ENCODE measurements at regions not wholly inside any gene's neighbourhood (a gene's known extent, or its start where the extent isn't known, plus 50 kb on each side); places are given as distances from the start of the nearest gene placed in this dataset.

DNA sequence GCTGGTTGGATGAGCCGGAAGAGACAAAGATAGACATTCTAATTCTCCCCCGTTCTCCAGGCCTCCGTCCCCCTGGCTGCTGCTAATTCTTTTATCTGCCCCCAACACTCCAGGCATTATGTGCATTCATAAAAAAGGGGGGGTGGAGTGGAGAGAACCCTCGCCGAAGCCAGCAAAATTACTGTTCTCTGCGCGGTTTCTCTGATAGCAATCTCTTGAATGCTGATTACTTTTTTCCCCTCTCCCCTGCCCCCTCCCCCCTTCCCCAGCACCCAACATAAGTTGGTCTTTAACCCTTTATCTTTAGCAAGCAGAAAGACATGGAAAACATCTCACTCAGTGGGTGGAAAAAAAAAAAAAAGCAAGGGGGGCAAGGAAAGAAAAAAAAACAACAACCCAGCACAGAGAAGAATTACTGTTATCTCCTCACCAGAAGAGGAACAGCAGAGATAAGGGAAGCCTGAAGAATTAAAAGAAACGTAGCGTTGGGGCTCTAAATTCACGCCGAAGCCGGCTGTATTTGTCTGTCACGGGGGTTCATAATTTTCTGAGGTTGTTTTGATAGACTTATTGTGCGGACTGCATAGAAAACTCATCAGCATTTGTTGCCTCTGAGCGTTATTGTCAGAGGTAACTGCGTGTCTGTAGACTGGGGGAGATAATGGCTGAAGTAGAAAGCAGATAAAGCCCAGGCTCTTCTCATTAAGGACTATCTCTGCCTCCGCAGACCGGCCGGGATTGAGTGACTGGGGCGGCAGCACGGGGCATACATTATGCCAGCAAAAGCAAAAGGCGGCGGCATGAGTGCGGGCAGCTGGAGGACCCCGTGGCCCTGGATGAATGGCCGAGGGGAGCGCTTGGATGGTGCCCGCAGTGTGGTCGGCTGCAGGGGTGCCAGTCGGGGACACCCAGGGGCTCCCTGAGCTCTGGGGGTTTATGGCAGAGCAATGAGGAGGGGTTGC is 126.9 kb downstream of the MRM1 start:
- peak; percentile 36 for DNase-seq (ENCODE audit: low read depth)

DNA sequence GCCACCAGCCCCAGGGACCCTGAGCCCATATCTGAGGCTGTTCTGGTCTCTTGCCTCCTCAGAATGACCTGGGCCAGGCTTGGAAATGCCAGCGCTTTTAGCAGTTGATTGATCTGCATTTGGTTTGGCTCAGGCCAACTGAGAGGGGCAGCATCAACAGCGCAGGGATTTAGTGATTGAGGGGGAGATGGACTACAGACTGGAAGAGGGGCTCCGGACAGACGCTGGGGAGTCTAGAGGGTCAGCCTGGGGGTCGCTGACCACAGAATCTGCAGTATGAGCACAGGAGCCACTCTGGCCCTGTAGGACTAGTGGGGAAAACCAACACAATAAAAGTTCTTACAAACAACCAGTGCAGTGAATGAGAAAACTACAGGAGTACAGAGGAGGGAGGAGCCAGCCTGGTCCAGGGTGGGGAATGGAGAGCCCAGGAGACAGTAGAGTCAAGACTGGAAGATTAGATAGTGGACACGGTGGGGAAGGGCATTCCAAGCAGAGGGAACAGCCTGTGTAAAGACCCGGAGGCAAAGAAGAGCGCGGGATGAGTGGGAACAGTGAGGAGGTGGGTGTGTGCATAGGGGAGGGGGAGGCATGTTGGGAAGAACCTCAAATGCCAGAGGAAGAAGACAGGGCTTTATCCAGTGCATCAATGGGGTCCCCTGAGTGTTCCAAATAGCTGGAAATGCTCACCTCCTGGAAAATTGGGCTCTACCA is 128.9 kb downstream of the MRM1 start:
- no peak for DNase-seq (ENCODE audit: low read depth)

DNA sequence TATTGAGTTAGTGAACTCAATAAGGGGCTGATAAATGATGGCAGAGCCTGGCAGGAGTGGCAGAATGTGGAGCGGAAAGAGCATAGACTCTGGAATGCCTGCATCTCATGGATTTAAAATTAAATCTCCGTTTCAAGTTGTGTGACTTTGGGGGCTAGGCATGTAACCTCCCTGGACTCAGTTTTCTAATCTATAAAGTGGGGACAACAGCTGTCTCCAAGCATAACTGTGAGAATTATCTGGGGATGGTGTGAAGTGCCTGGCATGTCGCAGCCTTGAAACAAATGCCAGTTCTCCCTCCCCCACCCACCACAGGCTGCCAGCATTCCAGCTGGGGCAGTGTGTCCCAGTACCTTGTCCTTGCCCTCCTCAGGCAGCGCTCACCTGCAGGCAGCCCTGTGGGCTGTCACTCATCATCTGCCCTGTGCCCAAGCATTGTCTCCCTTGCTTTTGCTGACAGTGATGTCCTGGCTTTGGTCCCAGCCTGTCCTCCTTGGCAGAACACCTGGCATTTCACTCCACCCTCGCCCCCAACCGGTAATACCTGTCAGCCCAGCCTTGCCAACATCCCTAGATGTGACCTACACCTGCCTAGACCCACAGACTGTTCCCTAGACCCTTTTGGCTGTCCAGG is 129.6 kb downstream of the MRM1 start:
- DNase-seq (ENCODE audit: low read depth) = no peak

DNA sequence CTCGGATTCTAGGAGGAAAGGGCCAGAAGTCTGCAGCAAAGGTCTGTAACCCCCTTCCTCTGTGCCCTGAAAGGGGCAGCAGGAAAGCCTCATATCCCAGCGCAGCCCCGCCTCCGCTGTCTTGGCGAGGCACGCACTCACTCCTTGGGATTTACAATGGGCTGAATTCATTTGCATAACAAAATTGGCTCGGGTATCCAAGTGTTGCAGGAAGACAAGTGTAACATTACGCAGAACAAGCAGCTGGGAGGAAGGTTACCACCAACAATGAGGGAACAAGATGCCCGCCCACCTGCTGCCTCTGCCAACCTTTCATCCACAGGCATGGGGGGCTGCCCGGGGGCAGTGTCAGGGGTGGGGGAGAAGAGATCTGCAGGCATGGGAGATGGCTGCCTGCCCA is 130.4 kb downstream of the MRM1 start:
- no peak for DNase-seq (ENCODE audit: low read depth)

DNA sequence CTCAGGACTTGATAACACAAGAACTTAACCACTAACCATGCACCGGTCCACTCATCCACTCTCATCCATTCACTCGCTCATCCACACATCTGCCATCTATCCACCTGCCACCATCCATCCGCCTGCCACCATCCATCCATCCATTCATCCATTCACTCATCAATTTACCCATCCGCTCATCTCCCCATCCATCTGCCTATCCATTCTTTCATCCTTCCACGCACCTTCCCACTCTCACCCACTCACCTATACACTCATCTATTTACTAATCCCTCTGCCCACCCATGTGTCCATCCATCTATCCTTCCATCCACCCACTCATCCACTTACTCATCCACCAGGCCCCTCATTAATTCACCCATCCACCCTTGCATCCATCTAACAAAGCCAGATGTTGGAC is 131.0 kb downstream of the MRM1 start:
- DNase-seq (ENCODE audit: low read depth) = no peak

DNA sequence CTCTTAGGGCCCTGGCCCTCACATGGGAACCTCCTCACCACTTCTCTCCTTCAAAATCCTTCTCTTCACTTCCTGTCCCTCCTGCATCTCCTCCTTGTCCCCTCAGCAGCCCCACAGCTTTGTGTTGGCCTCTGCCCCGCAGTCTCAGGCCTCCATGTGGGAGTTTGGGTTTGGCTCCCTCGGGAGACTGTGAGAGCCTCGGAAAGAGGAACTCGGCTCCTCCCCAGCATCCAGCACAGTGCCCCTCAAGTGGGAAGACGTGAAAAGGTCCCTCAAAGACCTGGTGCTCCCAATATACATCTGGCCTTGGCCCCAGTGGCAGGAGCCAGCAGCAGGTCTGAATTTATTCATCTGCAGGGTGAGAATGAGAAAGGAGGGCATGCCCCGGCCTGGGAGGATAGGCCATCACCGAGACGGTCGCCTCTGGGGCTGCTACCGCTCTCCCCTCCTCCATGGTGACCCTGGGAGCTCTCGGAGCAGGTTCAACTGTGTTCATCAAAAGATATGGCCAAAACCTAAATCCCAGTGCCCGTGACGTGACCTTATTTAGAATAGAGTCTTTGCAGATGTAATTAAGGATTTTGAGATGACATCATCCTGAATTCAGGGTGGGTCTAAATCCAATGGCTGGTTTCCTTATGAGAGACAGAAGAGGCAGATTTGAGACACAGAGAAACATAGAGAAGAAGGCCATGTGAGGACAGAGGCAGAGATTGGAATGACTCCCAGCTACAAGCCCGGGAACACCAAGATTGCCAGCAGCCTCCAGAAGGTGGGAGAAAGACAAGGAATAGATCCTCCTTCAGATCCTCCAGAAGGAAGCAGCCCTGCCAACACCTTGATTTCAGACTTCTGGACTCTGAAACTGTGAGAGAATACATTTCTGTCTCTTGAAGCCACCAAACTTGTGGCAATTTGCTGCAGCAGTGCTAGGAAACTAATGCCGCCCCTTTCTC is 135.1 kb downstream of the MRM1 start:
- DNase-seq (ENCODE audit: low read depth) = no peak

DNA sequence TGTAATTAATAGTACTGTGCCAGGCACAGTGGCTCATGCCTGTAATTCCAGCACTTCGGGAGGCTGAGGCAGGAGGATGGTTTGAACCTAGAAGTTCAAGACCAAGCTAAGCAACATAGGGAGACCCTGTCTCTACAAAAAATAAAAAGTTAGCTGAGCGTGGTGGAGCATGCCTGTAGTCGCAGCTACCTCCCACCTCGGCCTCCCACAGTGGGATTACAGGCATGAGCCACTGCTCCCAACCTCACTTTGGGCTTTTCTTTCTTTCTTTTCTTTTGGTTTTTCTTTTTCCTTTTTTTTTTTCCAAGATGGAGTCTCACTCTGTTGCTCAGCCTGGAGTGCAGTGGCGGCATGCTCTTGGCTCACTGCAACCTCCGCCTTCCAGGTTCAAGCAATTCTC is 137.8 kb downstream of the MRM1 start:
- no peak for DNase-seq (ENCODE audit: low read depth)

DNA sequence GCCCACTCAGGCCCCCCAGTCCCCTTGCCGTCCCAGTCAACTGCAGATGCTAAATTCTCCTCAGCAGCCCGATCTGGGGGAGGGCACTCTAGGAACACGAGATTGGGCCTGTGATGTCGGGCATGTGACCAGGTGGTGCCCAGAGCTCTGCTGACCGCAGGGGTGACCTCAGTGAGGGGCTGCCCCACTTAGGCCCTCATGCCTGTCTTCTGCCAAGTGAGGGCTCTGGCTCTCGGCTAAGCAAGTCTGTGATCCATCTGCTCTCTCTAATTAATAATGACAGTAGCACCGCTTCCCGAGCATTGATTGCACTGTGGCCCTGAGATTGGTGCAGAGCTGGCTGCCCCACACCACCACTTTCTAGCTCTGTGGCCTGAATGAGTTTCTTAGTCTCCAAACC is 138.8 kb downstream of the MRM1 start:
- DNase-seq (ENCODE audit: low read depth) = no peak

DNA sequence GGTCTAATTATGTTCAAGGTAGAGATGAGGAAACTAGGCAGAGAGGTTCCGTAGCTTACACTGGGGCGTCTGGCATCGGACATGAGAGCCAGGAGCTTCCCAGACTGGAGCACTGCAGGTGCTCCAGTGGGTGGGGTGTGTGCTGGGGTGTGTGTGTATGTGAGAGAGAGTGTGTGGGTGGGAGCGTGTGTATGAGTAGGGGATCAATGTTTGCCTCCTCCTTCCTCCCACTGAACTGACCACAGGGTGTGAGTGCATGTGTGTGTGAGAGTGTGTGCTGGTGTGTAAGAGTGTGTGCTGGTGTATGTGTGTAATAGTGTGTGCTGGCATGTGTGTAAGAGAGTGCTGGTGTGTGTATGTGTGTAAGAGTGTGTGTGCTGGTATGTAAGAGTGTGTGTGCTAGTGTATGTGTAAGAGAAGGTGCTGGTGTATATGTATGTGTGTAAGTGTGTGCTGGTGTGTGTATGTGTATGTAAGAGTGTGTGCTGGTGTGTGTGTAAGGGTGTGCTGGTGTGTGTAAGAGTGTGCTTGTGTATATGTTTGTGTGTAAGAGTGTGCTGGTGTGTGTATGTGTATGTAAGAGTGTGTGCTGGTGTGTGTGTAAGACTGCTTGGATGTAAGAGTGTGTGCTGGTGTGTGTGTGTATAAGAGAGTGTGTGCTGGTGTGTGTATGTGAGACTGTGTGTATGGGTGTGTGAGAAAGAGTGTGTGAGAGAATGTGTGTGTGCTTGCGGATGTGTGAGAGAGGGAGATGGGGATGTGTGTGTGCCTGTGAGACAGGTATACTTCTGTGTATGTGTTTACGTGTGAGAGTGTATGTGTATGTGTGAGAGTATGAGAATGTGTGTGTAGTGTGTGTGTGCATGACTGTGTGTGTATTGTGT is 139.9 kb downstream of the MRM1 start:
- no peak for DNase-seq (ENCODE audit: low read depth)

DNA sequence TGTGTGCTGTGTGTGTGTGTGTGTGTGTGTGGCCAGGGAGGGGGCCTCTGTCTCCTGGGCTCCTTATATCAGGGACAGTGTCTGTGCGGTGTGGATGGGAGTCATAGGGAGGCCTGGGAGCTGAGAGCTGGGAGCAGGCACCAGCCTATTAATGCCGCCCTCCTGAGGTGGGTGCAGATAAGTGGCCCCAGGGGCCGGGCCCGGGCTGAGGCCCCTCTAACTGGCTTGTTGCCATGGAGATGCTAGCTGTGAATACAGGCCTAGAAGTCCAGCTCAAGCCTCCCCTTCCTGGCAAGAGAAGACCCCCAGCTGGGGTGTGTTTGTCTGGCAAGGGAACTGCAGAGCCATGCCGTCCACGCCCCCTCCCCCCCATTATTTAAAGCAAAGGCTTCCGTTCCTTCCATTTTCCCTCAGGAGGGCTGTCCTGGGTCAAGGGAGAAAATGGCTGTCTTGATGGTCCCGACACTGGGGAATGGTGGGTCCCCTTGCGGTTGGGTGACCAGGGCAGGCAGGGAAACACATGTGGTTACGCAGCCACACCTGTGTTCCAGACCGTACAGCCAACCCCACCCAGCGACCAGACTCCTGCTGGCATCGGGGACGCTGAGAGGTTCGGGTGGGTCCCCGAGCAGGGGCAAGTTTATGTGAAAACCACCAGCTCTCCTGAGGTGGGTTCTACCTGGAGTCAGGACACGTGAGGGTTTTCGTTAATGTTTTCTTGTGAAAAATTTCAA is 141.1 kb downstream of the MRM1 start:
- DNase-seq (ENCODE audit: low read depth) = no peak

DNA sequence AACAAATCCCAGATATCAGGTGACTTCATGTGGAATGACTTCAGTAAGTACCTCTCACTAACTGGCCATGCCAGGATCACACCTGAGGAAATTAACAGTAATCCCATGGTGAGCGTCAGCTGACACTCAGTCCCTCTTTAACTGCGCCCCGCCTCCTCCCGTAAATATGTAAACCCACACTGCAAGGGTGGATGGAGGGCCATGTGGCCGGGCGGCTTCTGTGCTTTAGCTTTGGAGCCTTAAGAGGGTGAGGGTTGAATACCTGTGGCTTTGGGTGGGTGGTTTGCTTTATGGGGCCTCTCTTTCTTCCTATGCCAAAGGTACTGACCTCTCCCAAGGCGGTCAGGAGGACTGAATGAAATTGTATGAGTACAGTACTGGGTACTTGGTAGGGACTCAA is 141.7 kb downstream of the MRM1 start:
- DNase-seq (ENCODE audit: low read depth) = no peak

DNA sequence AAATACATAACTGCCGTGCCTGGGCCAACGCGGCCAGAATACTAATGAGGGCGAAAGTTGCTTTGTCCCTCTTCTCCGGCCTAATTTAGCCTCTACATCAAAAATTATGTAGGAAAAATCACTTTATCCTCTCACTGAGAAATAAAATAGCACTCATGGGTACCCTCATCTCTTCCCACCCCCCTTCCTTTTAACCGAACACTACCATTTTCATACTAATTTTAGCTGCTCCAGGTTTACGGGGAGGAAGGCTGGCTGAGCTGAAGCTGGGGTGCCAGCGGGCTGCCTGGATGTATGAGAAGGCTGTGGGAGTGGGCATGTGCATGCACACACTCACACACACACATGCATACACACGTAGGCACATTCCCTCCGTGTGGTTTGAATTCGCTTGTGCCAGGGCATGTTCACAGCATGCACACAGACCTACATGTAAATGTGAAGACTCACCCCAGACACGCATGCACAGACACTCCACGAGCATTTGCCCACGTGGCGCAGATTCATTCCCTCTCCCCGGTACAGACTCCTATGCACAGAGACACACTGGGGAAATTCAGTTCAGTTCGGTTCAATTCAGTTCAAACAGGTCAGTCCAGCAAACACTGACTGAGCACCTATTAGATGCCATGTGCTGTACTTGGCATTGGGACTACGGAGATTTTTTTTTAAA is 145.1 kb downstream of the MRM1 start:
- DNase-seq (ENCODE audit: low read depth) = no peak

DNA sequence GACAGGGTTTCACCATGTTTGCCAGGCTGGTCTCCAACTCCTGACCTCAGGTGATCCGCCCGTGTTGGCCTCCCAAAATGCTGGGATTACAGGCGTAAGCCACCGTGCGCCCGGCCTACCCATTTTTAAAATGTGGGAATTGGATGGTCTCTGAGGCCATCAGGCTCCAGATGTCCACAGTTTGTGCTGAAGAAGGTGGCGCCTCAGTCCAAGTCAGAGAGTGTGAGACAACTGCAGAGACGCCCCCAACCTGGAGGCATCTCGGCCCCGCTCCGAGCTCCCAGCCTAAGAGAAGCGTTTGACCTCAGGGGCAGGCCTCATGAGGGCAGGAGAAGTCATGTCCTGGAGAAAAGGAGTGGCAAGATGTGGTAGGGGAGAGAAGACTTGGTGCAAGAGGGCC is 146.5 kb downstream of the MRM1 start:
- DNase-seq (ENCODE audit: low read depth) = no peak

DNA sequence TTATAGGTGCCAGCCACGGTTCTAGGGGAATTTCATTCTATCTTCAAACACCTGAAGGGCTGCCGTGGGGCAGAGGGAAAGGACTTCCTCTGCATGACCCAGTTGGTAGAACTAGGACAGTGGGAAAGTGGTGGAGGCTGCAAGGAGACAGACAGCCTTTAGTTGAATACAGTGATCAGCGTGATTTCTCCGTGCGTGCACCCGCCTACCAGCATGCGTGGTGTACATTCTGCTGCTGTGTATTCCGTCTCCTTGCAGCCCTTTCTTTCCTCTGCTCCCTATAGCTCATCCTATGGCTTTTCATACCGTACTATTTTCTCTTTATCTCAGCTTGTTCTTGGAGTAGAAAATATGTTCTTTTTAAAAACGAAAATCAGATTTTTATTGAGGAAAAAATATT is 146.9 kb downstream of the MRM1 start:
- no peak for DNase-seq (ENCODE audit: low read depth)

DNA sequence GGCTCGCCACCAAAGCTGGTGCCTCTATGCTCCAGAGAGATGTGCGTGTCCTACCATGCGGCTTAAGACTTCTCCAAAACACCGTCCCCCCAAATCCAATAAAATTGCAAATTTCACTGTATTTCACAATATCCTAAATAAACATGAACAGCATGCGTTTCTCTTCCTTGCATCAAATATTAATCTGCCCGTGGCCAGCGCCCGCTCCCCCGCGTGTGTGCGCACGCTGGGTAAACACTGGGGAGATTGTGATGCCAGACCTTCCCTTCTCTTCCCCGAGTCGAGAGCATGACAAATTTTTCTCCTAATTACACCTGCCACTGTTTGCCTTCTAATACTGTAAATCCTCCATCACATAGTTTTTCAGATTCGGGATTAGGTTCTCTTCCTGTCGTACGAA is 148.1 kb downstream of the MRM1 start:
- DNase-seq (ENCODE audit: low read depth) = no peak

DNA sequence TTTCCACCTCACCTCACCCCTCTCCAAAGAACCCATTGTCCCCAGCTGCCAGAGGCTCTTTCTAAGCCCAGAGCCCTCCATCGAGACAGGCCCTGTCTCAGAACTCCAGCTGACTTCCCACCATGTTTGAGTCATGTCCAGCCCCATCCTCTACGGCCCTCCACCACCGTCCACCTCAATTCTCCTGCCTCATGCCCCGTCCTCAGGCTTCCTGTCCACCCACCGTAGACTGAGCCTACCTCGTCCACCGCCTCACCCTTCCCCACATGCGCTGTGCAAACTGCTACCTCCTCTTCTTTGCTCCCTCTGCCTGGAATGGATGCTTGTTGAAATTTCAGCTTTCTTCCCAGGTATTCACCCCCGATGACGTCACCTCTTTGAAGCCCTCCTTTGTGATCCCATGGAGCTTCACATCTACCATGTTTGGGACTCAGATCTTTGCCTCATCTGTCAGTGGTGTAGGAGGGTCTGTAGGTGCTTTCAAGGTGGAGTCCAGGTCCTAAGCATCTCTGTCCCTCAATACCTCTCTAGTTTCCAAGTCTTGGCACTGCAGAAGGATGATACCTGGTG is 149.0 kb downstream of the MRM1 start:
- no peak for DNase-seq (ENCODE audit: low read depth)

DNA sequence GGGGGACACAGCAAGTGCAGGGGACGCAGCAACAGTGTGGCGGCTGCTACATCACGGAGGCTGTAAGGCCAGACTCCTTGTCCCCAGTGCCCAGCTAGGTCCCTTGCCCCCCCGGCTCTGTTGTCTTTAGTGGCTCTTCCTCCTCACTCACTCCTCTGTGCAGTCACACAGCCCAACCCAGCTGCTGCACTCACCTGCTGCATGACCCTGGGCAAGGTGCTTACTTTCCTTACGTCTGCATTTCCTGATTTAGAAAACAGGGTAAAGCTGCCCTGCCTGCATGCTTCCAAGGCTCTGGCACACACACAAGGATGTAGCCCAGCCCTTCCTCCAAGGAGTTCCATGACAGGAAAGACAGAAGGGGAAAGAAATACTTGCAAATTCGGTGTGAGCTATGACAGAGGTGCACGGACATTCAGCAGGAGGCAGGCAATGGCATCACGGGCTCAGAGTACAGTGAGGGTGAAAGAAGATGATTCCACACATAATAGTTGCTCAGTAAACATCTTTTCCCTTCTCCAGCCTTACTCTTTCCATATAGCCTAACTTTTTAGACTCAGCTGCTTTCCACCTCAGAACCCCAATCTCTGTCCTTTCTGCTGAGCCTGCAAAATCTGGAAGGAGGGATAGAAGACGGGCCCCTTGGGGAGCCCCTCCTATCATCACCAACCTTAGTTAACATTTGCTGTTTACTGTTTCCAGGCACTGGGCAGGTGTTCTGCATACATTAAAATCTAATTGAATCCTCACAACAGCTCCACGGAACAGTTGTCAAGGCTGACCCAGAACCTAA is 150.9 kb downstream of the MRM1 start:
- DNase-seq (ENCODE audit: low read depth) = no peak

DNA sequence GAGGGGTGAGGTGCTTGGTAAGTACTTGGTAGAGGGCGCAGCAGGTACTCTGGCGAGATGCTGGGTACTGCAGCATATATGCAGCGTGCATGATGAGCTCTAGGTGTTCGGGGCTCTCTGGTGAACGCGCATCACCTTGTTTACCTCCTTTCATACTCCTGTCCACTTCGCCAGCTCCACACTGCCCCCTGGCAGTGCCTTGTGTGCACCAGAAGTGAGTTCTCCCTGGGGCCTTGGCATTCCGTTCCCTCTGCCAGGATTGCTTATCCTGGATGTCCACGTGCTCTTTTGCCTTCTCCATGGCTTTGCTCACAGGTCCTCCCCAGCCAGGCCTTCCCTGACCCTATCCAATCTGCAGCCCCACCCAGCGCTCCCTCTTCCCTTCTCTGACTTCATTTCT is 154.2 kb downstream of the MRM1 start:
- peak; percentile 15 for DNase-seq (ENCODE audit: low read depth)
